Hindlimb muscle (tissue), 1 donor: ENCODE measurements at regions not wholly inside any gene's neighbourhood (a gene's known extent, or its start where the extent isn't known, plus 50 kb on each side); places are given as distances from the start of the nearest gene placed in this dataset.
A peak's percentile ranks its signal among the peaks of the same experiment; 100 is the strongest.
"Not testable (repeated sequence)": the region's sequence is repeated elsewhere in the genome, so short reads cannot be mapped to it uniquely, and the experiment has no call there.

Source experiments
- DNase-seq: peaks from one replicate; pipeline ENCODE4 v3.0.0-alpha.2; 2013

DNA sequence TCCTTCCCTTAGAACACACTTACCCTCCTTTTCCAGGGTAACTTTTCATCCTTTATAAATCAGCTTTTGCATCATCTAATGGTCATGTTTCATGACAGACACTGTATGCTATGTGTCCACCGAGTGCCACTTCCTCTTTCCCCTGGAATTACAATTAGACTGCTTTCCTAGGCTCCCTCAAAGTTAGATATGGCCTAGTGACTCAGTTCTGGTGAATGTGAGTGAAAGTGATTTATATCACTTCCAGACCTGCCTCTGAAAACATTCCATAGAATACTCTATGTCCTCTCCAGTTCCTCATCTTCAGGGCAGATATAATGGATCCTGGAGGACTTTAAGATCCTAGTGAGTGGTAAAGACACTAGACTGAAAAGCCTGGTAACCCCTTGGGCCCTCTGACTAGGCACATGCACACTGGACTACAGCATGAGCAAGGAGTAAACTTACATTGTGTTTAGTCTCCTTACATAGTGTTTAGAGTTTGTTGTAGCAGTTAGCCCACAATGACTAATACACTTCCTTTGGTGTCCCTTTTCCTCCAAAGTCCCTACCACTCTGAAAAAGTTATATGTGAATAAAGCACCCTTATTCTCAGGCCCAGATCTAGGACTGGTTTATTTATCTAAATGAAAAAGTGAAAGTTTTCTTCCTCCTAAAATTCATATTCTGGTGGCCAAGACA lies 59.3 kb downstream of the GPR88 start:
- no peak for DNase-seq

DNA sequence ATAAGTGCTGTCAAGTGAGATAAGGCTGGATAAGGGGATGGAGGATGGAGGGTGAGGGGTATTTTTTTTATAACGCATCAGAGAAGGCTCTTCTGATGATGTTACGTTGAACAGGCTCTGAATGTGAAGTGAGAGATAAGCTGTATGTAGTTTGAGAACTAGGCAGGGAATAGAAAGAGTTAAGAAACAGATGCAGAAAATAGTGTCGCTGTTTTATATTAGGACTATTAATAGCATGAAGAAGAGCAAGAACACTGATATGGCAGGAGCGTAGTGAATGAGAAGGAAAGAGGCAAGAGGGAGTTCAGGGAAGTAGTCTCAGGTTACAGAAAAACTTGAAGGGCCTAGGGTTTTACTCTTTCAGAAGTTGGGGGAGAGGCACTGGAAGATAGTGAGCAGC lies 59.8 kb downstream of the GPR88 start:
- DNase-seq = no peak

DNA sequence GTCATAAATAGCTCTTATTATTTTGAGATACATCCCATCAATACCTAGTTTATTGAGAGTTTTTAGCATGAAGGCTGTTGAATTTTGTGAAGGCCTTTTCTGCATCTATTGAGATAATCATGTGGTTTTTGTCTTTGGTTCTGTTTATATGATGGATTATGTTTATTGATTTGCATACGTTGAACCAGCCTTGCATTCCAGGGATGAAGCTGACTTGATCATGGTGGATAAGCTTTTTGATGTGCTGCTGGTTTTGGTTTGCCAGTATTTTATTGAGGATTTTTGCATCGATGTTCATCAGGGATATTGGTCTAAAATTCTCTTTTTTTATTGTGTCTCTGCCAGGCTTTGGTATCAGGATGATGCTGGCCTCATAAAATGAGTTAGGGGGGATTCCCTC lies 62.4 kb downstream of the GPR88 start:
- not testable (repeated sequence) for DNase-seq

DNA sequence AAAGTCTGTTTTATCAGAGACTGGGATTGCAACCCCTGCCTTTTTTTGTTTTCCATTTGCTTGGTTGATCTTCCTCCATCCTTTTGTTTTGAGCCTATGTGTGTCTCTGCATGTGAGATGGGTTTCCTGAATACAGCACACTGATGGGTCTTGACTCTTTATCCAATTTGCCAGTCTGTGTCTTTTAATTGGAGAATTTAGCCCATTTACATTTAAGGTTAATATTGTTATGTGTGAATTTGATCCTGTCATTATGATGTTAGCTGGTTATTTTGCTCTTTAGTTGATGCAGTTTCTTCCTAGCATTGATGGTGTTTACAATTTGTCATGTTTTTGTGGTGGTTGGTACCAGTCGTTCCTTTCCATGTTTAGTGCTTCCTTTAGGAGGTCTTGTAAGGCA lies 64.1 kb downstream of the GPR88 start:
- not testable (repeated sequence) for DNase-seq

DNA sequence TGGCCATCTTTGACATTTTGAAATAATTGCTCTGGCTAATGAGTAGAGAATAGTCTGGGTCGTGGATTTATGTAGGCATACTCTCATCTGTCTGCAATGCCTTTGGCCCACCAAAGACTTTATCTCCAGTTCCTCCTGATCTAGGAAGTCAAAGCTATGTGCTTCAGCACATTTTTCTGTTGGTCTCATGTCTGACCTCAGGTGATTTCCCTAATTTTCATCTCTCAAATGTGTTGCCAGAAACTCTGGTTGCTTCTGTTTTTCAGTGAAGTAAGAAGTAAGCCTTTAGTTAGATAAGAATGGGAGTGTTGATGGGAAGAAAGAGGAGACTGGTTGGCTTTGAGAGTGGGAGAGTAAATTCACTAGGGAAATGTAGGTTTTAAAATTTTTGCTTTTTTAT lies 66.4 kb downstream of the GPR88 start:
- no peak for DNase-seq

DNA sequence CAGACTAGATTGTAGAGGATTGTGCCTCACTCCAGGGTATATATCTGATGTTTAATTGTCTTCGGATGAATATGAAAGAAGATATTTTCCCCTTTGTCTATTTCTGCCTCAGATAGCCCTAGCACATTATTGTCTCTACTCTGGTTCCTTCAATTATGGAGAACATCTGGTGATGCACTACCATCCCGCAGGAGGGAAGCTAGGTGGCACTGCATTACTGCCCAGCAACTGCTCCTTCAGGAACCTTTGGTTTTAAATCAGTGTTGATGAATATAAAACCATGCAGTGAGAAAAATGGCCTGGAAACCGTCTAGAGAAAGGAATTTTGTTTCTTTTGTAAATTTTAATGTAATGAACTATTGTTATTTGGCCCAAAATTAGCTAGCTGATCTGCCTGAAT lies 68.5 kb downstream of the GPR88 start:
- peak; percentile 29 for DNase-seq

DNA sequence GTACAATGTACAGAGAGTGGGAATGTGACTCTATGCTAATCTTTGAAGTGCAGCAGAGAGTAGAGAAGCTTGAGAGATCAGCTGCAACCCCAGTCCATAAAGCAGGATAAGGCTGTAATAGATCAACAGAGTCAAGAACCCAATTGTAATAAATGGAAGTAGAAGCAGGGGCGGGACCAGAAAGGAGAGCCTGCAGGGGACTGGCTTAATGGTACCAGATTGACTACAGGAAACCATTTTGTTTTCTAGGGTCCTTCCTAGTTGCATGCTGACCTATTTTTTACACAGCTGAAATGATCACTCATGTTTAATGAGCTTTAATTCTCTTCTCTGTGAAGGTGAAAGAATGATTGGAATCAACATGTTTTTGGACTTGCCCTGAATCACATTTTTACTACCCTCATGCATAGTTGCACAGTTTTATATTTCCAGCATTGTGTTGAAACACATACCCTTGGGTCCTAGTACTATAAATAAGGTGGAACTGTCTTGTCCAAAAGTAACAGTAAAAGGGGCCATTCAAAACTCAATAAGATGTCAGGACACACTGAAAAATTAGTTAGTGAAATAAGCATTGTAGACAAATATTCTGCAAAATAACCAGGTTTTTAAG lies 69.8 kb downstream of the GPR88 start:
- no peak for DNase-seq

DNA sequence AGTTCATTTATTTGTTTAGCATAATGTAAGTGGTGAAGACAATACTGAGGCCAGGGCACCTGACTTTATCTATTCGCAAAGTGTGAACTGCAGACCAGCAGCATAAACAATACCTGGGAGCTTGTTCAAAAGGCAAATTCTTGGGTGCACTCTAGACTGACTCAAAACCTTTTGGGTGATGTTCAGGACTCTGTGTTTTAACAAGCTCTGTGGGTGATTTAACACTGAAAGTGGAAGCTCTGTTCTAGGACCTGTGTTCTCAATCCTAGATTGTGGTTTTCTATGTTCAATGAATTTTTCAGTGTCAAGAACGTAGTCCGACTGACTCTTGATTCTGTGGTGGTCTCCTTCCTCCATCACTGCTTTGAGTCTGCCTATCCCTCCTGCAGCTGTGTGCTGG lies 71.9 kb downstream of the GPR88 start:
- no peak for DNase-seq

DNA sequence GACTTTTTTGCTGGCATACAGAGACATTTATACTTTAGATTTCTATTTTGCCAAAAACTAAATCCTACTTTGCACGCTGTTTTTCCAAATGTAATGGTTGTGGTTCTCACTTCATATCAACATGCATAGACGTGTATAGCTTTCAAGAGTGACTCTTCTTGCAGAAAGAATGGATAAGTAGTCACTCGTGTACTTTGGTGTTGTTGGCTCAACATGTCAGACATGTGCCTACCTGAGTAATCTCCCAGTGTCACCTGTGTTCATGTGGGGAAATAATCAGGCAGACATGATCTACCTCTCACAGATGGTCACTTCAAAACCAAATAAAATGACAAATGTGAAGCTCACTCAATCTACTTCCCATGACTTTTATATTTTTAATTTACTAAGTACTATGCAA lies 73.1 kb downstream of the GPR88 start:
- DNase-seq = no peak

DNA sequence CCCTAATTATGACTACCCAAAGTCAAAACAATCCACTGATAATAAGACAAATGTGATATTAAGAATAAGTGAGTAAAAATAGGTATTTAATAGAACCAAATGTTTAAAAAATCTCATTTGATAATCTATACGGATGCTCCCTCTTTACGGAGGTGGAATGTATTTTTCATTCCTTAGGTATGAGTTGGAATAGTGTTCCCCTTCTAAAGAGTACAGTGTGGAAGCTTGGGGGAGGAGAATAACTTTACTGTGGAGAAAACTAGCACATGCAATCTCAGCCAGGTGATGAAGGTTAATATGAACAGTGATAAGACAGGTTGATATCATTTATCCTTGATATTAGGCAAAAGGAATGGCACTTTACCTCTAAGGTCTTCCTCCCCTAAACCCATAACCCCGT lies 74.6 kb downstream of the GPR88 start:
- no peak for DNase-seq

DNA sequence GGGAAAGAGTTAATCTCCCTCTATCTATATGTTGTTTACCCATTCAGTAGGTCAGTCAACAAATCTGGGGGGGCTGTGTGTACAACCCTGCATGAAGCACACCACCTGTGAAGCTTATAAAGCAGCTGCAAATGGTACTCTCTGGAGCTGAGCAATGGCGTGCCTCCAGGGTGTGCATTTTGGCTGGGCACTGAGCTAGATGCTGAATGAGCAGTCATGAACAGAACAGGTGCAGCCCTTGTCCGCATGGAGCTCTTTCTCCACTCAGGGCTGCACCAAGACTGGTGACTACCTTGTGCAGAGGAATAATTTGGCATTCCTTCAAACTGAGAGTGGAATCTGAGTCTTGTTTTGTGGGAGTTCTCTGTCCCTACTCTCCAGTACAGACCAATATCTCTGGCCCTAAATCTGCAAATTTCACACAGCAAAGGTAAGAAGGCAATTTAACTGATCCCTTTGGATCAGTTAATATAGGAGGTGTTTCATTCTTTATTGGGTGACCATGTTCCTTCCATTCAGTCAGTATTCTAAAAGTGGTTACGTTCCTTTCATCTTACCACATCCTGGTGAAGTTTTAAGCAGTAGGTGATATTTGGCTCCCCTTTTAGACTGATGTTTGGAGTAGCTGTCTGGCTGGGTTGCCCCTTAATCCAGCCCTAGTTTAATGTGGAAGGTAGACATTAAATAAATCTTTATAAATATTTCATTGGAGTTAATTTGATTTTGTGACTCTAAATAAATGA lies 76.0 kb downstream of the GPR88 start:
- DNase-seq = no peak

DNA sequence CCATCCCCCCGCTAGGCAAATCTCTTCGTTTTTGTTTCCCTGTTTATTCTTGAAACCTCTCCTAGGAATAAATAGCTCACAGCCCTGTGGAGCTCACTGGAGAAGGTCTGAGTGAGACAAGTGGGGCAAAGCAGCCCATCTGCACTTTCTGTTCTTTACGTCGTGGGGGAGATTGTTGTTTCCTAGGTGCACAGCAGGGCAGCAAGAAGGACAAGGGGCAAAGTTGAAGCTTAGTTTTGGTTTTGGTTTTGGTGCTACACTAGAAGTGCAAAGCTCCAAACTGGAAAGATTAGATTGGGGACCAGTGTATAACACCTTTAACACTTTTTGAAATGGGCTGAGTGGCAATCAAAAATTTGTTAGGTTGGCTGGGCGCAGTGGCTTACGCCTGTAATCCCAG lies 76.6 kb downstream of the GPR88 start:
- DNase-seq = no peak

DNA sequence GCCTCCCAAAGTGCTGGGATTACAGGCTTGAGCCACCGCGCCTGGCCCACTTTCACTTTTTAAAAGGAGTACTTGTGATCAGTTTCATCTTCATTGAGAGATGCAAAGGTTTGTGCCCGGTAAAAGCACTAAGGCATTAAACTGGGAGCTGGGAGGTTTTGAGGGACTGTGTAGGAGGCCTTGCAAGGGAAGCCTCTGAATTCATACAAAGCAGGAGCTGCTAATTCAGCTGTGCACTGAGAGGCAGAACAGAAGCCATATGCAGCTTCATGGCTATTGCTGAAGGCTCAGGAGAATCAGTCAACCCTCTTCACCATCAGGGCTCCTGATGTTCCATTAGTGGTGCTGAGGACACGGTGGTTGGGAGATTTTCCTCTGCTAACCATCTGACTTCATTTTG lies 77.7 kb downstream of the GPR88 start:
- DNase-seq = no peak

DNA sequence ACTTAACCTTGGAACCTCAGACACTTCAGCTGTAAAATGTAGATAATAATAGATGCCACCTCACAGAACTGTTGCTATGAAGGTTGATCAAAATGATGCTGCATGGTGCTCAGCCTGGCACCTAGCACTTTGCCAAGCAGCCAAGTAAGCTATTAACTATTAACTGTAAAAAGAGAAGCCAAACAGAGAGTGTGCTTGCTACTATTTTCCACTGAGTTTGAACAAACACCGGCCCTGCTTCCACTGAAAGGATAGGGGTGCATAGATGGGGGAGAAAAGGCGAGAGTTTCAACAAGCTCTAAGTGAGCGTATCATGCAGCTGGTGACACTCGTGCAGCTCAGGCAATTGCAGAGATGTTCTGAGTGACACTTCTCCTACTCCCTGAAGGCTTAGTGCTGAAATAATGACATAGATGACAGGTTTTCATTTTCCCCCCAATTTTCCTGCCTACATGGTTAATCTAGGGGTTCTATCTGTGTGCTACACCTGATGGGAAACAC lies 78.2 kb downstream of the GPR88 start:
- no peak for DNase-seq

DNA sequence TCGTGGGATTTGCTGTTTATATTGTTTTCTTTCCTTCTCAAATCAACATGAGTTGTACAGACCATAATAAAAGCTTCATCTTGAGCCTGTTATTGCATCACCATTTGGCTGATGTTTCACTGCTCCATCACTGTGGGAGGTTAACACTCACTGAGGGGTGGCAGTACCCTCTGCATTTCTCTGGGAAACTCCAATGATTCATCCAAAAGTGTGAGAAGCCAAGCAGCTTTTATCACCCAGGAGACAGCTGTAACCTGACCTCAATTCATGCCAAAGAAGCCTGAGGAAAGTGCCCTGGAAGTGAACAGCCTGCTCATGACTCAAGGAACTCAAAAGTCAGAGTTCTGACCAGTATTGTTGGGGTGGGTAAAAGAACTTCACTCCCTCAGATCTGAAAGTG lies 84.1 kb downstream of the GPR88 start:
- no peak for DNase-seq

DNA sequence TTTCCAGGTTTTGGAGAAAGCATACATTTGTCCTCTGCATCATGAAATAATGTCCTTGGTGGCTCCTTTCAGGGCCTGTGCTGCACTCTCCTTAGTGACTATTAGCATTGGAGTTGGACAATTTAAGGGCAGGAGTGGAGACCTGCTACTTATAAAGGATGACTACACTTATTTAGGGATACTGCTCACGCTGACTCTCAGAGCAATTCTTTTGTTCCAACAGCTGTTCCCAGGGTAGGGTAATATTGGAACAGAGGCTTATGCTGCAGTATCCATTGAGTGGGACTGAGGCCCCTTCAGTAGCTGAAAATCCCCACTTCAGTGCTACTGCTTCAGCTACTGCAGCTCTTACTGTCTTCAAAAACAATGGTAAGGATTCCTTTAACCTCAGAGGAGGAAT lies 84.6 kb downstream of the GPR88 start:
- DNase-seq = no peak

DNA sequence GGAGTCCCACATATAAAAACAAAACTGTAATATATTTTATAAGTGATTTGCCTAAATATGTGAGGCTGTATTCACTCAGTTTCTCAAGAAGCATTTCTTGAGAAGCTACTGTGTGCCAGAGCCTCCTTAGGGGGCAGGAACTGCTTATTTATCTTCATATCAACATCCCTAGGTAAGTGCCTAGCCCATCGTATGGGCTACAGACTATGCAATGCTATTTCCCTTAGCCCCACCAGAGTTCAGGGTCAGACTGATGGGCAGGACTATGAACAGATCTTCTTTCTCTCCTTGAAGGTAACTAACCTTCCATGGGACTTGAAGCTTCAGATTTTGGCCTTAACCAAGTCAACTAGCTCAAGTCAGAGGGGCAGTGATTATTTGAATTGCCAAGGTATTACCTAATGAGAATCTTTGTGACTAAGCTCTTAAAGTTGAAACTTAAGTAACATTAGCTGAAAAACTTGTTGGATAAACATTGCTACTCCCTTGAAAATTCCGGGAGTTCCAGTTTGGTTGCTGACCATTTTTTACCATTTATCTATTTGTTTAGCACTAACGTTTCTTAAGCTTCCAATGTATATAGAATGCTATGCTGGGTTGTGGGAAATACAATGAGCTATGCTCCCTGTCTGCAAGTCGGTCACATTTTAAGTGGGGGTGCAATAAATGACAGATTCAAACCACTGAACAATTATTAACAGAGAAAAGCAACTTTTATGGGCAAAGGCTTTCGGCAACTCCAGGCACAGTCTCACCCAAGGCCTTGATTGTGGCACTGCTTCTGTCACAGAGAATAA lies 85.2 kb downstream of the GPR88 start:
- no peak for DNase-seq

DNA sequence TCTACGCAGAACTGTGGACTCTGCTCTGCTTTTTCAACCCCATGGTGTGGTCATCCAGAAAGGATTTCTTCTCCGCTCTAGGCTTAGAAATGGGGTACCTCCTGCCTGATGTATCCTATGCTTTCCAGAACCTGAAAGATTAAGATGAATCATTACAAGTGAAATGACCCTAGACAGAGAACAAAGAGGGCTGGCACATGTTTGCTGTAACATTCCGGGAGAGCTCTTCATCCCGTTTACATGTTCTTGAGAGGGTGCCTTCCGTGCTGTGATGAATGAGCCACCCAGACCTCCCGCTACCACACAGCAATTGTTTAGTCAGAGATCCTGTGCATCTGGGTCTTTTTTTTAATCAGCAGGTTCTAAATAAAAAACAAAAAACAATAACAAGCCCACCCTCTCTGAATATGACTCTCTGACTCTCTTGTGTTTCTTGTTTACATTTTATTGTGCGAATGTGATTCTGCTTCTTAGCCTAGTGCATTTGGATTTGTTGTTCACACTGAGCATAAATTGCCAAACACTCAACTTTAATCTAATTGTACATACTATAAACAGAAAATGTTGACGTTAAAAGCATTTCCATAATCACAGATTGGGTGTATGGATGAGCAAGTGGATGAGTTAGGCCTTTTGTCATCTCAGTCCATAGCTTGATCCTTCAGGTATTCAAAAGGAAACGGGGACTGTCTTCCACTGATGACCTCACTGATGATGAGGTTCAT lies 87.1 kb downstream of the GPR88 start:
- DNase-seq = no peak

DNA sequence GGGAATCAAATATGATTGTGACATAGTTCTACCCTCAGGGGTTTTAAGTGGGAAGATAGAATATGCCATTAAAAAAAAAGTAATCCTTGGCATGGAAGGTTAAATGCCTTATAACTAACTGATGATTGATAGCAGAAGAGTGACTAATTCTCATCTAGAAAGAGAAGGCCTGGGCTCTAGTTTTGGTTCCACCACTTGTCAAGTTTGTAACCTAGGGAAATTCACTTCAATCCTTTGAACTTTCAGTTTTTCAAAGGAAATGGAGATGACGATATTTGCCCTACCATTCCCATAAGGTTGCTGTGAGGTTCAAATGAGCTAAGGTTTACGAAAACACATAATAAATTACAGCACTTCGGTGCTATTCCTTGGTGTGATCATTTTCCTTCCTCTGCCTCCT lies 88.5 kb downstream of the GPR88 start:
- no peak for DNase-seq

DNA sequence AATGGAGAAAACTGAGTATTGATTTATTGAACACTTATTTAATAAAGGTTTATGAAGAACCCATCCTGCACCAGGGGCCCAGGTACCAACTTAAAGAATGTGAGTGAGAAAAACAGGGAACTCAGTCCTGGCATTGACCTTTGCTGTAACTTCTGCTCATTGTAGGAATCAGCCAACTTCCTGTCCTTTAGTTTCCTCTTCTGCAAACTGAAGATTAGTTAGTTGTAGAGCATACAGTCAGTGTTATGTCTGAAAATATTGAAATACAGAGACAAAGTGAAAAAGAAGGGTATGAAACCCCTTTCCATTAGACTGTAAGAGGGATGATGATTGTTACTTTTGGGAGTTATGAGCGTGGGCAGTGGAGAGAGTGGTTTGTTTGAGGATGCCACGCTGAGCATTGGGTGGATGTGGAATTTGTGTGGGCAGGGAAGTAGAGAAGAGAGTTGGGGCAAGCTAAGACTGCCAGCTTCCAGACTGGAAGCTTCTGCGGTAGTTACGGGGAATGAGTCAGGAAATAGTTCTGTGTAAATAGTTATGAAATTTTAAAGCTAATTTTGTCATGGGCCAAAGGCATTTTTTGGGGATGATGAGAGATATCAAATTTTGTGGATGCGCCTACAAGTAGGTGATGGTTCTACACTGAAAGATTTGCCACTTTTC lies 89.2 kb downstream of the GPR88 start:
- DNase-seq = no peak

DNA sequence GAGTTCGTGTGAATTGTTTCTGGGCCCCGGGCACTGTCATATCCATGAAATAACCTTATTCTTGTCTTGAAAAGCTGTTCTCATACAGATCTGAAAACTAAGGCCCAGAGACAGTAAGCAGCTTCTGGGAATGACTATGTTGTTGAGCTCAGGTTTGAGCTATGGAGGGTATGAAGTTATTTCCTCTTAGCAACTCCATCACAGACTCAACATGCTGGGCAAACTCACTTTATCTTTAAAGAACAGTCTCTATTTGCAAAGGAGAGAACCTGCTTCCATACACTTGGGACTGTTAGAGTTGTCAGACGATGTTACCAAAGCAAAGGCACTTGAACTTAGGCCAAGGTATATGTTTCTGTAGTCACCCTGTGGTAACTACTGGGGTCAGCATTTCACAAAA lies 90.0 kb downstream of the GPR88 start:
- DNase-seq = no peak

DNA sequence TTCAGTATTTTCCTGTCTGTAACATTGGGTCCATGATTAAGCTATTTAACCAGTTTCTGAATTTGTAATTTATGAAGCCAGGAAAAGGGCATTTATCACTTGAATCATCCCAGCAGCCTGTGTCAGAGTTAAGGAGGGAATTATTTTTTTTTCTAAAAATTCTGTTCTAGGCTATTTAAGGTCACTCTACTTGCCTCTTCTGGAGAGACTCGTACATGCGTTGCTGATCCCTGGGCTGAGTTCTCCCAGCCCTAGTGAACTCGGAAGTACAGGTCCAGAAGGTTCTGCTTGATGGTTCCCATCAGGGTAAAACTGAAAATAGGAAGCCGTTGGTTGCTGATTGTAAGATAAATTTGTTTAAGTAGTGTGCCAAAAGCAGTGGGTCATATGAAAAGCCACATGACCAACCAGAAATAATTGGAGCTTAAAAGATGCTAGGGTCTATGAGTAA lies 90.7 kb downstream of the GPR88 start:
- DNase-seq = no peak
